Neural progenitor cell (in vitro differentiated cells): ENCODE measurements at regions not wholly inside any gene's neighbourhood (a gene's known extent, or its start where the extent isn't known, plus 50 kb on each side); places are given as distances from the start of the nearest gene placed in this dataset.

ENCODE experiments used
- CTCF ChIP-seq: fragments of 200-600 bp; sonication (generic); IDR thresholded peaks from 2 replicates; pipeline ENCODE4 v1.5.1; 2017; ENCODE audit warnings: antibody characterized with exemption, mild to moderate bottlenecking
- EZH2 ChIP-seq: fragments of 200-600 bp; sonication (generic); IDR thresholded peaks from 2 replicates; pipeline ENCODE4 v1.6.1; 2017; ENCODE audit warnings: antibody characterized with exemption, mild to moderate bottlenecking, moderate library complexity
- EZH2phosphoT487 ChIP-seq: fragments of 200-600 bp; sonication (generic); IDR thresholded peaks from 2 replicates; pipeline ENCODE4 v1.6.1; 2017; ENCODE audit warnings: antibody characterized with exemption

GRCh38 chr4:180350901-180351300 lies 1892.3 kb upstream of the TENM3 start:
- no peak for TF ChIP-seq CTCF
- no peak for TF ChIP-seq EZH2
- TF ChIP-seq EZH2phosphoT487, result no peak
